HCT116 (cell line): ENCODE measurements at regions not wholly inside any gene's neighbourhood (a gene's known extent, or its start where the extent isn't known, plus 50 kb on each side); places are given as distances from the start of the nearest gene placed in this dataset.

ENCODE experiments used
- ATAC-seq: fragments of 200-7000 bp; cut with Tn5 transposase; 2 replicates; pipeline ENCODE4 v1.9.1; 2020; ENCODE audit warnings: mild to moderate bottlenecking, moderate library complexity
- BruUV-seq: library from RNA; stranded (reverse); fragments of 400-500 nt; replicated peaks from 2 replicates; lab custom pipeline; 2021; lab: Mats Ljungman, UMichigan
- CTCF ChIA-PET: fragments of 300-600 bp; sonication (Branson Sonifier 250); formaldehyde crosslinking; loops from one replicate; lab custom pipeline; 2021; ENCODE audit warnings: antibody characterized with exemption; lab: Charles Lee
- POLR2A ChIA-PET: fragments of 300-600, 350-600 bp; sonication (Branson Sonifier 250); formaldehyde crosslinking; loops from one replicate; lab custom pipeline; 2021; ENCODE audit warnings: antibody characterized with exemption; lab: Charles Lee
- RAD21 ChIA-PET, 2 experiments: fragments of 300-600 bp; sonication (Branson Sonifier 250); formaldehyde crosslinking; loops; one replicate each; lab custom pipeline; 2023; ENCODE audit warnings: low total read pairs in 2 of 2; ENCODE audit not compliant: uncharacterized antibody in 2 of 2, unreplicated experiment in 2 of 2, low non-redundant PET in 1 of 2; lab: Charles Lee
- DNase-seq: peaks from one replicate; pipeline ENCODE4 v3.0.0-alpha.2; 2010; ENCODE audit warnings: low read depth, low spot score
- H2AFZ ChIP-seq: fragments of 200-600 bp; shearing (Covaris generic), sonication (generic); 2 replicates; pipeline ENCODE4 v1.6.1; 2017; ENCODE audit warnings: low read depth, mixed run types, mixed read lengths, antibody characterized with exemption, low read length; ENCODE audit not compliant: poor library complexity, severe bottlenecking
- H3K27ac ChIP-seq: 2 replicates; pipeline ENCODE4 v1.5.1; 2012; ENCODE audit warnings: low read depth, low read length
- H3K27me3 ChIP-seq: fragments of 200-600 bp; sonication (generic); 2 replicates; pipeline ENCODE4 v1.6.1; 2016; ENCODE audit warnings: mixed run types, low read length, mixed read lengths; ENCODE audit not compliant: insufficient read depth
- H3K36me3 ChIP-seq, 2 experiments: fragments of 200-500 bp in 1 of 2; fragments of 200-600 bp in 1 of 2; sonication (Bioruptor generic) in 1 of 2; sonication (generic) in 1 of 2; 2 replicates each; pipeline versions ENCODE4 v1.5.1 to v1.6.1; 2014 to 2016; ENCODE audit warnings: low read length in 2 of 2, inconsistent platforms in 1 of 2, mixed read lengths in 1 of 2, mixed run types in 1 of 2; ENCODE audit not compliant: insufficient read depth in 2 of 2, control insufficient read depth in 1 of 2
- H3K4me1 ChIP-seq, 2 experiments: fragments of 200-600 bp in 1 of 2; sonication (generic) in 1 of 2; 2 replicates each; pipeline versions ENCODE4 v1.5.1 to v1.6.1; 2012 to 2017; ENCODE audit warnings: low read length in 2 of 2, inconsistent platforms in 1 of 2, mild to moderate bottlenecking in 1 of 2, mixed read lengths in 1 of 2, mixed run types in 1 of 2, moderate library complexity in 1 of 2; ENCODE audit not compliant: insufficient read depth in 2 of 2, control insufficient read depth in 1 of 2
- H3K4me2 ChIP-seq: fragments of 200-600 bp; sonication (generic); 2 replicates; pipeline ENCODE4 v1.6.1; 2017; ENCODE audit warnings: mixed run types, low read length, mixed read lengths
- H3K4me3 ChIP-seq, 2 experiments: fragments of 200-600 bp in 1 of 2; sonication (generic) in 1 of 2; replicated peaks in 1 of 2; 2 replicates each; pipeline ENCODE4 v1.5.1; 2011 to 2016; ENCODE audit warnings: low read length in 2 of 2, control low read depth in 1 of 2, low read depth in 1 of 2, mild to moderate bottlenecking in 1 of 2, mixed read lengths in 1 of 2, mixed run types in 1 of 2
- H3K79me2 ChIP-seq: fragments of 200-600 bp; sonication (generic); 2 replicates; pipeline ENCODE4 v1.6.1; 2017; ENCODE audit warnings: mild to moderate bottlenecking, mixed run types, low read length, moderate library complexity, mixed read lengths; ENCODE audit not compliant: insufficient read depth
- H3K9ac ChIP-seq: fragments of 200-600 bp; sonication (generic); 2 replicates; pipeline ENCODE4 v1.6.1; 2016; ENCODE audit warnings: low read length, mixed read lengths
- H3K9me2 ChIP-seq: fragments of 200-600 bp; sonication (generic), shearing (Covaris generic); 2 replicates; pipeline ENCODE4 v1.6.1; 2017; ENCODE audit warnings: mixed run types, mild to moderate bottlenecking, moderate library complexity; ENCODE audit not compliant: insufficient read depth
- H3K9me3 ChIP-seq, 2 experiments: fragments of 200-500 bp in 1 of 2; fragments of 200-600 bp in 1 of 2; sonication (Bioruptor generic) in 1 of 2; sonication (generic) in 1 of 2; 2 replicates each; pipeline ENCODE4 v1.6.1; 2014 to 2017; ENCODE audit warnings: low read length in 2 of 2, mixed read lengths in 2 of 2, inconsistent platforms in 1 of 2, low read depth in 1 of 2, mild to moderate bottlenecking in 1 of 2, mixed run types in 1 of 2, moderate library complexity in 1 of 2; ENCODE audit not compliant: control insufficient read depth in 1 of 2, insufficient read depth in 1 of 2
- H4K20me1 ChIP-seq: fragments of 200-600 bp; sonication (generic), shearing (Covaris generic); 2 replicates; pipeline ENCODE4 v1.6.1; 2017; ENCODE audit warnings: mixed run types, mild to moderate bottlenecking, moderate library complexity; ENCODE audit not compliant: insufficient read depth
- CEBPB ChIP-seq: IDR thresholded peaks from 2 replicates; pipeline ENCODE4 v1.6.1; 2012; ENCODE audit warnings: low read depth
- EZH2 ChIP-seq: fragments of 200-600 bp; sonication (generic); IDR thresholded peaks from 2 replicates; pipeline ENCODE4 v1.6.1; 2017; ENCODE audit warnings: antibody characterized with exemption, mixed run types
- JUND ChIP-seq: IDR thresholded peaks from 2 replicates; pipeline ENCODE4 v1.6.1; 2012
- POLR2AphosphoS5 ChIP-seq: IDR thresholded peaks from 2 replicates; pipeline ENCODE4 v1.6.1; 2011; ENCODE audit warnings: mild to moderate bottlenecking, low read depth, low read length, moderate library complexity
- RAD21 ChIP-seq: IDR thresholded peaks from 2 replicates; pipeline ENCODE4 v1.6.1; 2012; ENCODE audit warnings: low read depth, mild to moderate bottlenecking
- REST ChIP-seq: IDR thresholded peaks from 2 replicates; pipeline ENCODE4 v1.6.1; 2012; ENCODE audit warnings: low read depth
- ZFX ChIP-seq: fragments of 450-650 bp; IDR thresholded peaks from 2 replicates; pipeline ENCODE4 v1.6.1; 2017
- intact Hi-C: fragments of 100-400 bp; cut with micrococcal nuclease; formaldehyde crosslinking; loops from 2 replicates; pipeline ENCODE4 v1.10.0; 2022

- TF ChIP-seq REST (no peak), JUND (no peak), CEBPB (no peak)
These were observed 165.3 kb downstream of the ERCC6L2 start (continued) for GRCh38 chr9:96040591-96041461.

GRCh38 chr9:96038914-96039313 lies 163.4 kb downstream of the ERCC6L2 start:
- TF ChIP-seq ZFX (no peak), EZH2 (no peak), RAD21 (no peak), POLR2AphosphoS5 (no peak)
- TF ChIP-seq, all 23 proteins: peak for 0
- intact Hi-C loops, result no loop called here
- Histone ChIP-seq H4K20me1 (no peaks in the 10 kb centered on the region), H3K27ac (no peak overlapping the region), H3K79me2 (no peaks in the 10 kb centered on the region), H3K27me3 (no peaks in the 10 kb centered on the region), H3K36me3 (no peaks in the 10 kb centered on the region), H3K9ac (no peak overlapping the region), H3K9me3 (peaks cover 6 to 11% of the 10 kb centered on the region in 2 experiments; a peak in 2 of 4 replicates), H3K4me3 (no peak overlapping the region), H3K9me2 (no peaks in the 10 kb centered on the region), H3K4me2 (no peak overlapping the region), H3K4me1 (no peaks in the 10 kb centered on the region), H2AFZ (no peak overlapping the region)
- ChIA-PET RAD21 (no interaction called here), CTCF (no interaction called here), POLR2A (no interaction called here)
- no peak for ATAC-seq
- DNase-seq, result no peak
- BruUV-seq, result no TSS peak
